GM12865 (cell line): ENCODE measurements at regions not wholly inside any gene's neighbourhood (a gene's known extent, or its start where the extent isn't known, plus 50 kb on each side); places are given as distances from the start of the nearest gene placed in this dataset.

ENCODE experiments used
- DNase-seq: peaks from one replicate; pipeline ENCODE4 v3.0.0; 2010; ENCODE audit warnings: low read depth
- H3K4me3 ChIP-seq: 2 replicates; pipeline ENCODE4 v1.5.1; 2011; ENCODE audit warnings: mild to moderate bottlenecking, low read depth, low read length, control low read depth
- TF ChIP-seq, protein P1 (sequence below): IDR thresholded peaks from 2 replicates; pipeline ENCODE4 v1.5.1; 2011; ENCODE audit warnings: low read length, control low read depth, low read depth, inconsistent platforms; ENCODE audit not compliant: insufficient read depth; ENCODE audit errors: missing control alignments

DNA sequence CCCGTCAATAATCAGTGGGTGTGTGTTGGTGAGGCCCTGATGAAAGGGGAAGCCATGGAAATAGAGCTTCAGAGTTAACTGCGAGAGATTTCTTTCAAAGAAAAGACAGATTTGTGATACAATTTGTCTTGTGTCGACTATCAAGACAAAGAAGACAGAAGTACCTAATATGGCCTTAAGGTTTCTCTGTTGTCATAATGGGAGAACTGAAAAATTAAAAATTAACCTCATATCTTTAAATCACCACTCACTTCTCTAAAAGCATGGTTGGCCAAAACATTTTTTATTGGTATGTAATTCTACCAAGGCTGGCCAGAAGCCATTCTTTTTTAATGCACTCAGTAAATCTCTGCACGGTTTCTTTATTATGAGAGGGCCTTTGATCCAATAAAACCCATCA lies 282.9 kb upstream of the WWC1 start:
- no peak for DNase-seq
- TF ChIP-seq, protein P1, sequence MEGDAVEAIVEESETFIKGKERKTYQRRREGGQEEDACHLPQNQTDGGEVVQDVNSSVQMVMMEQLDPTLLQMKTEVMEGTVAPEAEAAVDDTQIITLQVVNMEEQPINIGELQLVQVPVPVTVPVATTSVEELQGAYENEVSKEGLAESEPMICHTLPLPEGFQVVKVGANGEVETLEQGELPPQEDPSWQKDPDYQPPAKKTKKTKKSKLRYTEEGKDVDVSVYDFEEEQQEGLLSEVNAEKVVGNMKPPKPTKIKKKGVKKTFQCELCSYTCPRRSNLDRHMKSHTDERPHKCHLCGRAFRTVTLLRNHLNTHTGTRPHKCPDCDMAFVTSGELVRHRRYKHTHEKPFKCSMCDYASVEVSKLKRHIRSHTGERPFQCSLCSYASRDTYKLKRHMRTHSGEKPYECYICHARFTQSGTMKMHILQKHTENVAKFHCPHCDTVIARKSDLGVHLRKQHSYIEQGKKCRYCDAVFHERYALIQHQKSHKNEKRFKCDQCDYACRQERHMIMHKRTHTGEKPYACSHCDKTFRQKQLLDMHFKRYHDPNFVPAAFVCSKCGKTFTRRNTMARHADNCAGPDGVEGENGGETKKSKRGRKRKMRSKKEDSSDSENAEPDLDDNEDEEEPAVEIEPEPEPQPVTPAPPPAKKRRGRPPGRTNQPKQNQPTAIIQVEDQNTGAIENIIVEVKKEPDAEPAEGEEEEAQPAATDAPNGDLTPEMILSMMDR: no peak
- H3K4me3 ChIP-seq: no peak overlapping the region

DNA sequence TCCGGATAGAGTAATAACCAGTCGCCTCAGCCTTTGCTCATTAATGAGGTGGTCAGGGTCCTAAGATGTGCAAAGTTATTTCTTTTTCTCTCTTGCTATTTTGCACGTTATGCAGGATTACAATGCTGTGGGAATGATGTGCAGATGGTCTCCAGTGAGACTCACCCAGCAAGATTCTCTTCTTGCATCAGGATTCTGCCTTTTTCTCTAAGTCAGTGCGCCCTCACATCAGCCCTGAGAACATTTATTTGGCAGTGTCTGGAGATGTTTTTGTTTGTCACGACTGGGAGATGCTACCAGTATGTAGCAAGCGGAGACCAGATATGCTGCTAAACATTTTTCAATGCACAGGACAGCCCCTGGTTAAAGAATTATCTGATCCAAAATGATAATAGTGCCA lies 280.3 kb upstream of the WWC1 start:
- TF ChIP-seq, protein P1: no peak
- no peak for DNase-seq
- no peak overlapping the region for H3K4me3 ChIP-seq

DNA sequence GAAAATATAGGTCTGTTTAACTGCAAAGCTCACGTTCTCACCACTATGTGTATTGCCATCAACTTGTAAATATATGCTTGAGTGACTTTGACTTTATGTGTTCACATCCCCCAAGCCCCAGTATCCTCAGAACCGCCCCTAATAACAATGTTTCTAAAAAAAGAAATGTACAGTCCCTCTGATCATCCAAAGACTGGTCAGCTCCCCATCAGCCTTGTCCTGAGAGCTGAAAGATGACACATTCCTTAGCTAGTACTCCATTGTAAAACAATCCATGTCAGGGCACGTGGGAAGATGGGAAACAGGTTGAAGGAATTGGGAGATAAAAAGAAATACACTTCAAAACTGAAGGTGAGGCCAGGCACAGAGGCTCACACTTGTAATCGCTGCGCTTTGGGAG lies 279.4 kb upstream of the WWC1 start:
- DNase-seq: no peak
- H3K4me3 ChIP-seq: no peak overlapping the region
- TF ChIP-seq, protein P1: no peak

DNA sequence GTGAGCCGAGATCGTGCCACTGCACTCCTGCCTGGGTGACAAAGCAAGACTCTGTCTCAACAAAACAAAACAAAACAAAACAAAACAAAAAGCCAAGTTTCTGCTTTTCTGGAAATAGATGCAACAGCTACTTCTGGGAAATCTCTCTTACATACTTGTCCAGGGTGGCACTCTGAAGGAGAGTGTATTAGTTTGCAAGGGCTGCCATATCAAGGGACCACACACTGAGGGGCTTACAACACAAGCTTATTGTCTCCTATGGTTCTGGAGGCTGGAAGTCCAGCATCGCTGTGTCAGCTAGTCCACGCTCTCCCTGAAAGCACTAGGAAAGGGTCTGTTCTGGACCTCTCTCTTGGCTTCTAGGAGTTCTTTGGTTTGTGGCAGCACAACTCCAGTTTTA lies 277.9 kb upstream of the WWC1 start:
- TF ChIP-seq, protein P1: no peak
- no peak overlapping the region for H3K4me3 ChIP-seq
- no peak for DNase-seq

DNA sequence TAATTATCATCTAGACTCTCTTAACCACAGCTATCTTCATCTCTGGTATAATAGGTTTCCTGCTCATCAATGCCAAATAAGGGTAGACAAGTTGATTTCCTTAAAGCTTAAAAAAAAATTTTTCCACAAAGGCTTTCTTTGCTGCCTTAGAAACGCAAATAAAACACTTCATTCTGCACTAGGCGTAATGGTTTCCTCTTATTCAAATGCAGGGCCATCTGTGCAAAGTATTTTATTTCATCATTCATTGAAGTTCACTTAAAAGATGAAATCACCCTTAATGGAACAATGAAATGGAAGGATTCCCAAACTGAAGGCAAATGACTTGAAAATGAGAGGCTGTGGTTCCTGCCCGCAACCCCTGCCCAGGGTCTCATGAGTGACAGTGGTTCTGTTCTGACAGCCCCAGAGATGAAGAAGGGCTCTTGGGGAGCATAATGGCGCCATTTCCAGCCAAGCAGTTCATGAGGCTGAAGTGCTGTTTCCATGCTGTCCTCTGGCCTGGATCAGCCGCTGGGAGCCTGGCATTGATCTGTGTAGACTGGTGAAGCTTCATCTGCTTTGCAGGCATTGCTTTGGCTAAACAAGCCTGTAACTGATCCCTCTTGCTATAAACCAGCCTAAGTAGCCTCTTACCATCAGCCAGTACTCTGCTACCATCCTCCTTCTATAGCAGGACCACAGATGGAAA lies 276.9 kb upstream of the WWC1 start:
- DNase-seq: no peak

DNA sequence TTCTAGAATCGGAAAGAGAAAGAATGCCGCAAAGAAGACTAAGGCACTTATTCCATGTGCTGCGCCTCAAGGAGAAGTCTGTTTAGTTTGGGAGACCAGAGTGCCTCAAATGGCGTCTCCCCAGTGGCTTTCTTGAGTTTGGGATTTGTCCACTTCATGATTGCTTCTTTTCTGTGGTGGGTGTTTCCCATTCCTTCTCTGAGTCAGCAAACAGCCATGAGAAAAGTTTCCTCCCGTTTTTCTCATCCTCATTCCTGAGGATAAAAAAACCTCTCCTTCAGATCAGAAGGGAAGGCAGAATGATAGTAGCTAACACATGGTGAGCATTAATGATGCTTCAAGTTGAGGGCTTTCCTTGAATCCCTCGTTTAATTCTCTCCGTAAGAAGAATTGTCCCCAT lies 275.9 kb upstream of the WWC1 start:
- TF ChIP-seq, protein P1: no peak
- no peak for DNase-seq
- H3K4me3 ChIP-seq: no peak overlapping the region

More for the DNA sequence above, 276.9 kb upstream of the WWC1 start:
- H3K4me3 ChIP-seq: no peak overlapping the region
- TF ChIP-seq, protein P1: no peak

DNA sequence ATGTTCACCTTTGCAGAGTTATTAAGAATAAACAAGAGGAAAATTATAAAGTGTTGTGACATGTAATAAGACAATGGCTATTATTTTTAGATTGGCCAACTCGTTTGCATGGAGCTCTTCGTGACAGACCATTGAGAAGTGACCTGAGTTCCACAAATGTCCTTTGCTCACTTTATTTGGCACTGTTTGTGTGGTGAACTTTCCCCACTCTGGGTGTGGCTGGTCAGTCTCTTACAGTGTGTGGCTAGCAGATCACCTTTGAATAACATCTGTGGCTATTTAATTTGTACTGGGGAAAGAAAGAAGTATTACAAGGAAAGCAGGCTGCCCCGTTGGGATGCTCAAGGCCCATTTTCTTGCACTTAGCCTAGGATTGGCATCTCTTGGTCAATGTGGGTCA lies 274.1 kb upstream of the WWC1 start:
- H3K4me3 ChIP-seq: no peak overlapping the region
- TF ChIP-seq, protein P1: no peak
- DNase-seq: no peak
